D341Med (cell line): ENCODE measurements at regions not wholly inside any gene's neighbourhood (a gene's known extent, or its start where the extent isn't known, plus 50 kb on each side); places are given as distances from the start of the nearest gene placed in this dataset.

Experiments used
- DNase-seq: peaks from one replicate; pipeline ENCODE4 v3.0.0; 2012; ENCODE audit warnings: low spot score

DNA sequence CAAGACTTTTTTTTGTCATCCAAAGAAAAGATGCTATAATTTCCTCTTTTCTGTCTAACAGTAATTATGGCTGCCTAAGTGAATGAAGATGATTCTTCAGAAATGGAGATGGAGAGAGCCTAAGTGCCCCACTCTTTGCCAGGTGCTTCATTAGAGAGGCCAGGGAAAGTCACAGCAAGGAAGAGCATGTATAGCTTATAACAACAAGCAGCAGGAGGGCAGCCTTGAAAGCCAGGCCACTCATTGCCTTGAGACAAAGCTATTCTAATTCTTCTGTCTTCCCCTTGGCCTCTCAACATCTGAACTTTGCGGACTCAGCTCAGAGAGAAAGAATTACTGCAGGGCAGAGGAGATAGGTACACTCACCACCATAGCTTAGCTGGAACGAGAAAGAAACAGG, 112.0 kb upstream of the ZNF366 start:
- DNase-seq: no peak

DNA sequence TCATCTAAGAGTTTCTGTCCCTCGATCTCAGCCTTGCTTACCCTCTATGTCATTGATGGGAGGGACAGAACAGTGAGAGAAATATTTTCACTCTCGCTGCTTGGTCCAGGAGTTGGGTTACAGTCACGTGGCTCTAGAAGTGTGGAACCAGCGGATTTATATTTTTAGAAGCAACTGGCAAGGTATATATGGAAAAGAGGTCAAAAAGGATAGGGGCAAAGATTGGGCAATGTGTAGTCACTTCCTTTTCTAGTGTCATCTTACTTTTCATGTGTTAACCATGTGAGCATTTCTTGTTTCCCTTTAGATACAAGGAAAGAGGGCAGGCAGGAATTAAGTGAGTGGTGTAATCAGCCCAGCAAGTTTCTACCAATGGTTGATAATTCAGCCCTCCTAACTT, 111.5 kb upstream of the ZNF366 start:
- DNase-seq: no peak

DNA sequence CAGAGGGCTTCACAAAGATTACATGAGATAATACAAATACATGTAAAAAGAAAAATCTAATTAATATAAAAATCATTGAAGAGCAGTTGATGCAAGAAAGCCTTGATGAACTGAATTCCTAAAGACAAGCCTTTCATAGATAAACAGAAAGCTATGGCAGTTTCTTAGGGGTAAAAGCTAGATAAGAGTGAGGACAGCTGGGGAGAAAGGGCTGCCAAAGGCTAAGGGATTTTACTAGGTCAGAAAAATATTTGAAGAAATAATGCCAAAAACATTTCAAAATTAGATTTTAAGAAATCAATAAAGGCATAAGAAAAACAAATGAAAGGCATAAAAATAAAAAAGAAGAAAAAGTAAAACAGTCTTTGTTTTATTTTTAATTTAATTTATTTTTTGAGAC, 107.9 kb upstream of the ZNF366 start:
- no peak for DNase-seq

DNA sequence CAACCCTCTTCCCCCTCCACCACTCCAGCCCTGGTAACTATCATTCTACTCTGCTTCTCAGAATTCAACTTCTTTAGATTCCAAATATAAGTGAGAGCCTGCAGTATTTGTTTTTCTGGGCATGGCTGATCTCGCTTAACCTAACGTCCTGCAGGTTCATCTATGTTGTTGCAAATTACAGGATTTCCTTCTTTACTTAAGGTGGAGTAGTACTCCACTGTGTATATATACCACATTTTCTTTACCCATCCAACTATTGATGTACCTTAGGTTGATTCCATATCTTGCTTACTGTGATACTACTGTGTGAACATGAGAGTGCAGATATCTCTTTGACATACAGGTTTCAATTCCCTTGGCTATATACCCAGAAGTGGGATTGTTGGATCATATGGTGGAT, 106.3 kb upstream of the ZNF366 start:
- DNase-seq: no peak

DNA sequence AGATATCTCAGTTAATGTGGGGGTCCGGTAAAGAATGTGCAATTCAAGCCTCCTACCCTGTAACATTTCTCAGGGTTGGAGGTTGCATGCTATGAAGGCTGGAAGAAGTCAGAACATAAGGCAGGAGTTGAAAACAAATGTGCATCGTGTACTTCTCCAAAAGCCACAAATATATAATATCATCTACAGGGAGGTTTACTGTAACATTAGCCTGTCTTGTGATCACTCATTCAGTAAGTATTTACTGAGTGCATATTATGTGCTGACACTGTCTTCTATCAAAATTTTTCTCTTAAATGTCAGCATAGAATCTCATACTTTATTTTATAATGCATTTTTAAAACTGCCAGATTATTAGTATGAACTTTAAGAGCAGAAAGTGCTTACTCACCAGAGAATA, 105.6 kb upstream of the ZNF366 start:
- DNase-seq: no peak

DNA sequence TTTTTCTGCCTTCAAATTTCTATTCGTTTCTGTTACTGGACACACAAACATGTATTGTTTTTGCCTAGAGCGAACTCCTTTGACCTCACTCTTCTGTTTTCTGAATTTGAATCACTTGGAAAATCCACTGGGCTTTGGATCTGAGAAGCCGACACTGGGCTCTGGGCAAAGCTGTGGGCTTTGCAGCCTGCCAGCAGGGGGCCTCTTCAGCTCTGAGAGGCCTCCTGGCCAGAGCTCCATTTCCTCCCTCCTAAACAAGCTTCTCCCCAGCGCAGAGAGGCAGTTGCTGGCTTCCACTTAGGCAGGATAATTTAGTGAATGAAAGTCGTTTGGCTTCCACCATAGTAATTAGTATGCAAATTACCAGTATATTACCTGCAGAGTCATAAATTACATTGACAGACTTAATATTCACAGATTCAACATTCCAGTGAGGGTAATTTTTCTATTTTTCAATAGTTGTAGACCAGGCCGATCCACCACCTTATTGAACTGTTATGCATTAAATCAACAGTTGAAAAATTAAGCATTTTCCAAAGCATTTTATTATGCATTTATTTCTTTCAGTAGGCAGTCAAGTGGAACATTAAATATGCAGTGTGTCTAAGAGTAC, 104.0 kb upstream of the ZNF366 start:
- DNase-seq: peak; percentile 83

DNA sequence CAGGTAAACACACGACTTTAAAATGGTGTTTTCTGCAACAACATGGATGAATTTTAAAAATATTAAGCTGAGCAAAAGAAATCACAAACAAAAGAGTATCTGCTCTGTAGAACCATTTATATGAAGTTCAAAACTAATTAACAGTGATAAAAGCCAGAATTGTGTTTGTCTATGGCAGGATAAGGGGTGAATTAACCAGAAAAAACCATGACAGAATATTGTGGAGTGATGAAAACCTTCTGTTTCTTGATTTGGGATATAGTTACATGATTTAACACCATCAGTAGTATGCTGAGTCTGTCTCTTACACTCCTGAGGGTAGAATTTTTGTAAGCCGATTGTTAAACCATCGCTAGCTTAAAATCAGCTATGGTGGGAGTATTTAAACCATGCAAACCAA, 101.7 kb upstream of the ZNF366 start:
- DNase-seq: no peak

DNA sequence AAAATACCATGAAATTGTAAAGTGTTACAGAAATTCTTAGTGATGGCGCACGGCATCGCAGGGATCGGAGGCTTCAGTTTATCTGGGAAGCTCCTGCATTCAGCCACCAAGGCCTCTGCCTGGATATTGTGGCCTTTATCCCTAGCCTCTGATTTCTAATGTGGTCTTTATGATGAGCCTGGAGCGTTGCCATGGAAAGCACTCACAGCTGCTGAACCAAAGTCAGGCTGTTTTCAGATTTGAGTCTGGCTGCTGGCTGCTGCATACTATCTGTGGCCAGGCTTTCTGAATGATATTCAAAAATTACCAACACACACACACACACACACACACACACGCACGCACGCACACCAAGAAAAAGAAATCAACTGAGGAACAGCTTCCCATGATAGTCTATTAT, 101.1 kb upstream of the ZNF366 start:
- peak; percentile 33 for DNase-seq

DNA sequence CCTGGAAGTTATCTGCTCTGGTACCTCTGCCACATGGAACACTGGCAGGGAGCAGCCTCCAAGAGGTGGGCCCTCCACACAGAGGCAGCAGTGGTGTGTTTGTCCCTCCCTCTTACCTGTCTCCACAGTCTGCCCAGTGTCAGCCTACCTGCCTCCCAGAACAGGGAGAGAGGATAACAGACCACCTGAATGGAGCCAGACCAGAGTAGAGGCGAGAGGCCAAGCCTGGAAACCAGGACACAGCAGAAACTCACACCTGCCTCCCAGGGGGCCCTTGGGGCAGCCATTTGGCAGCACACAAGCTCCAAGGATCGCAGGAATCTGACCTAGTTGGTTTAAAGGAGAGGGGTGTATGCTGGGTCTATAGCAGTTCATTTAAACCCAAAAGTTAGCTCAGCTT, 100.2 kb upstream of the ZNF366 start:
- DNase-seq: no peak

DNA sequence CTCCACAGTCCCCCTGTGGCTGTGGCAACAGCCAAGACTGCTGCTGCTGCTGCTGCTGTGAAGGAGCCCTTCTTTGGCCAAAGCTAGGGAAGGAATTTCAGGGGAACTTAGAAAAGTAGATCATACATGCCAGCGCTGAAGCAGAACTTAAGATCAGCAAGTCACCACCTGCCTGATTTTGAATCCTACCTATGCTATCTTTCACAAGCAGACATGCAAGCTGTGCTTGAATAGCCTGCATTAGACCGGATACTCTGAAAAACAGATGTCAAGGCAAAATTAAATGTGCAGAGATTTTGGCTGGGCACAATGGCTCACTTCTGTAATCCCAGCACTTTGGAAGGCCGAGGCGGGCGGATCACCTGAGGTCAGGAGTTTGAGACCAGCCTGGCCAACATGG, 99.3 kb upstream of the ZNF366 start:
- DNase-seq: no peak

DNA sequence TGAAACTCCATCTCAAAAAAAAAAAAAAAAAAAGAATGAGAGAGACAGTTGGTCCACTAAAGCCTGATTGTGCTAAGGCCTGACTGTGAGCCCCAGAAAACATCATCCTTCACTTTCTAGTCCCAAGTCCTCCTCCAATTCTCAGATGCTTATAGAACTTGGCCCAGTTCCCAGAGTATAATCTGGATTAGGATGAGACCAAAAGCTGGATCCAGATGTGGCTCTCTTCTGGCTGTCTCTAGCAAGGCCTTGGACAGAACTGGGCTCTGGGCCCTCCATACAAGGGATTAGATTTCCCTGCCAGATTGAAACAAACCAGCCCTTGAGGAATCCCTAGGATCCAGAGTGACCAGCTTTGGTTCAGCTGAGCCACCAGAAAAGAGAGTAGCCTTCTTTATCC, 98.4 kb upstream of the ZNF366 start:
- DNase-seq: no peak

DNA sequence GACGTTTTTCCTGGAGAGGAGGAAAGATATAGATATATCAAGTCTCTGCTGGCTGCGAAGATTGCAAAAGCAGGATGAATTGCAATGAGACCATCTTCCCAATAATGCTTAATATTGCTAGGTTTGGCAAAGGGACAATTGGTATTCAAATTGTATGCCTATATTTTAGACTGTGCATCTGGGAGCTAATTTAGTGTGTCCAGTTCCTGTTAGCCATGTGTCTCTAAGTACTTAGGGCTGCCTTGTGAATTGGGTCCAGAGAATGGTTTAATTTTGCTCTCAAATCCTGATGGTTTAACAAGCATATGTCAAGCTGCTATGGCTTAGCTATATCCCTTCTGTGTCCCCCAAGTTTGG, 97.6 kb upstream of the ZNF366 start:
- no peak for DNase-seq

DNA sequence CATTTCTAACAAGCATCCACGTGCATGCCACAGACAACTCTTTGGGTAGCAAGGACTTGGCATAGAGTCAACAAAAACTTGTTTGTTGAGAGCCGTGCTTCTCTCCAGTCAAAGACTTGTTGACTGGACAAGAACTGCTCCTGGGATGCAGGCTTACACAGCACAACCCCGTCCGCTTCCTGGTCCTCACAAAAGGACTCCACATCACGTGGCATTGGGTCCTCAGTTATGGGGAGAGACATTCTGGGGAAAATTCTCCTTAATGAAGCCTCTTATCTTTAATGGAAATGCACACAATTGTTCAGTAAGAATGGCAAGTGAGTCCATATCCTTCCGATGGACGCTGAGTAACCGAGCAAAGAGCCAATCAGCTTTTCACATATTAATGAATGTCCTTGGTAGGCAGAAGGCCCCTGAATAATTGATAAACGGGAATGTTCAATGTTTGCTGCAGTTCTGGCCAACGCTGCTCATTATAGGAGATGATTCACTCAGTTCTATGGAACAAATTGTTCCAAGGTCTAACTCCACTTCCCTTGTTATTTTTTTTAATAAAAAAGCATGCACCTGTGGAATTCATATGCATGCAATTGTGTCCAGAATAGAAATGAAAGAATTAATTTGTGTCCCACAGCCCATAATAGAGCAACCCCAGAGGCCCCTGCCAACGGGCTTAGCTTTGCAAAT, 97.0 kb upstream of the ZNF366 start:
- no peak for DNase-seq

DNA sequence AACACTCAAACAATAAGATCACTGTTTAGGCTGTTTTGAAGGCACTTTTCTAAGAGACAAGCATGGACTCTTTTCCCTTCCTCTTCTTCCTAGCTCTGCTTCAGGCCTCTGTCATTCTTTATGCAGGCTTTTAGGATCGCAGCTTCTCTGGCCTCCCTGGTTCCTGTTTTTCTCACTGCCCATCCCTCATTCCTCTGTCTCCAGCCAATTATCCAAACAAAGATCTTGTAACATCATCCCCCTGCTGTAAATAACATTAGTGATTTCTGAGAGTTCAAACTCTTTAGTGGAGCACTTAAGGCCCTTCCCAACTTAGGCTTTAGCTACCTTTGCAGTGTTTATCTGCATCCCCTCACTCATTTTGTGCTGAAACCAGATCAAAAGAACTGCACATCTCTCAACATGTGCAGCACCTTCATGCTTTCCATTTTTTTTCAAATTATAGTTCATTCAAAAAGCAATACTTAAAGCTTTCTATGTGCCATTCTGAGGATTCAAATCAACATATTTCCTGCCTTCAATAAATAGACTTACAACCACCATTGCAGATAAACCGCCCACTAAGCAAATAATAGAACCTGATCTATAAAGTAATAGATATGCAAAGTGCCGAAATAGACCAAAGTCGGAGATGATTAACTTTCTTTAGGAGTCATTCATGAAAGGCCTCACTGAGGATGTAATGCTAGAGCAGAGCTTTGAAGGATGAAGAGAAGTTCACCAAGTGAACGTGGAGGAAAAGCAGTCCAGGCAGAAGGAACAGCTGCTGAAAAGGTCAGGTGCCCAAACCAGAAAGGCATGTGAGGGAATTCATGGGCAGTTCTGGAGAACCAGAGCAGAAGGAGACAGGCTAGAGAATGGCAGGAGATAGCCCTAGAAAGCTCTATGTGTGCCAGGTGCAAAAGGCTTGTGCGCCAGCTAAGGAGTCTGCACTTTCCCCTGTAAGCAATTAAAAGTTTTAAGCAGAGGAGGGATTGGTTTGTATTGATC, 95.8 kb upstream of the ZNF366 start:
- no peak for DNase-seq

DNA sequence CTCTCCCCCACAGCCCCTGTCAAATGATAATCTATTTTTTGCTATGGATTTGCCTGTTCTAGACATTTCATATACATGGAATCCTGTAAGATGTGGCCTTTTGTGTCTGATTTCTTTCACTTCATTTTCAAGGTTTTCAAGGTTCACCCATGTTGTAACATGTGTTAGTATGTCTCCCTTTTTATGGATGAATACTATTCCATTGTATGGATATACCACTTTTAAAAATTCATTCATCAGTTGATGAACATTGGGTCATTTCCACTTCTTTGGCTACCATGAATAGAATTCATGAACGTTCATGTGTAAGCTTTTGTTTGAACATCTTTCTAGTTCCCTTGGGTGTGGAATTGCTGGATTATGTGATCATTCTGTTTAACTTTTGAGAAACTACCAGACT, 94.7 kb upstream of the ZNF366 start:
- DNase-seq: no peak

DNA sequence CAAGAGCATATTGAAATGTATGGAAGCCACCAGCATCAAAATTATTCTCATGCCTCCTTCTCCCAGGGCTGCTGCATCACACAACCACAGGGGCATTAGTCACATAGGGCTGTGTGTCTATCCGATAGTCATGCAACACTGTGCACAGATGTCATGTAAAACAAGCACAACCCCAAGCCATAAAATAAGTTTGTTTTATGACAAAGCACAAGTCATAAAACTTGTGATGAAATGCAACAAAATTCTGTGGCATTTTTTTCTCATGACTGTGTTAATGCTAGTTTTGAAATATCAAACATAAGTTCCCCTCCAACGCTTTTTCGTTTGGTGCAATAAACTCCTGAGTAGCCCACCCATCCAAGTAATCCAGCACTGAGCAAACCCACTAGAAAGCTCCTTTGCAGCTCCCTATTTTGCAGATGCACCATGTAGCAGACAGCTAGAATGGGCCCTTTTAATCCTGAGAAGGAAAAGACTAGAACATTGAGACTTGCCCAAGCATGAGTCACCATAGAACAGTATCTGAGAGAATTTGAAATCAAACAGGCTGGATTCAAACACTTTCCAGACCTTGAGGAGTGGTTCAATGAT, 93.3 kb upstream of the ZNF366 start:
- no peak for DNase-seq

DNA sequence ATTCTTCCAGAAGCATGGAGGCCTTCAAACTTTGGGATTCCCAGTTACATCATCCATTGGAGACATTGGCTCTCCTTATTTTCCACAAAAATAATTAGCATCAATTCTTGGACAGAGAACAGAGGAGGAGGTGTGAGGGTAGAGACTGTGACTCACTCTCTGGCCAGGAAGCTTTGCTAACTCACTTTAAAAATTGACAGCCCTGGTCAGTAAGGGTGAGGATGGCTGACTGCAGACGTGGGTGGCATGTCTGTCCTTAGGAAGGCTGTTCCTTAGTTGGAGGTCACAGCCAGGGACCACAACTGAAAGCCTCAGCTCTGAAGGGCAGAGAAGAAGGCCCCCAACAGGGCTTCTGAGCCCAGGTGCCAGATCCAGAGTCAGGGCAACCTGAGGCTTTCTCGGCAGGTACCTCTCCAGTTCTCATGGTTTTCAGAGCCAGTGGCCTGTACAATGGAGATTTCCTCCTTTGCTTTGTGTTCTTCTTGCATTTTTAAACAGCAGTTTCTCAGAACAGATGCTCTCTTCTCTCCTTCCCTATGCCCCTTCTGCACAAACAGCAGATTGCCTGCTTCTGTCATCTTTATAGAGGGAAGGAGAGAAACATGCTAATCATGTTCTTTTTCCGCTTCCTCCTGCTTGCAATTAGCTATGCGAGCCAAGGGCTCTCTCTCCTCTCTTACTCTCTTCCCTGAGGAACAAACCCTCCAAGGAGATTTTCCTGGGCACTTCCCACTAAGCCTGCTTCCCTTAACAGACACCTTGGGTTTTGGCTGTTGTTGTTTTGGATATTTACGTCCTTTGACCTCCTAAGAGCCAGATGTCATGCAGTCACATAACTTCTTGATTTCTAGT, 92.5 kb upstream of the ZNF366 start:
- no peak for DNase-seq

DNA sequence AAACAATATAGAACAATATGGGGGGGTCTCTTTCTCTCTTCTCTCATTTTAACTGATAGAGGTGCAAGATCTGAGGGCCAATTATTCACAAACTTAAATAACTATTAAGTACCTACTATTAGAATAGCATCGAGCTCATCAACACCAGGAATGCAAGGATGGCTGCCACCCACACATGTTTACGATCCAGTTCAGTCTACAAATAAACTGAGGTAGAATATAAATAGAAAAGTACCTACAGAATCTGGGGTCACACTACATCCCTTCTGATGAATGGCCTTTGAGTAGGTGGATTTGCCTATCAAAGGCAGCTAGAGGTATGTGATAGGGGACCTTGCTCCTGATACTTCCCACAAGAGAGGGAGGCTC, 91.8 kb upstream of the ZNF366 start:
- no peak for DNase-seq

DNA sequence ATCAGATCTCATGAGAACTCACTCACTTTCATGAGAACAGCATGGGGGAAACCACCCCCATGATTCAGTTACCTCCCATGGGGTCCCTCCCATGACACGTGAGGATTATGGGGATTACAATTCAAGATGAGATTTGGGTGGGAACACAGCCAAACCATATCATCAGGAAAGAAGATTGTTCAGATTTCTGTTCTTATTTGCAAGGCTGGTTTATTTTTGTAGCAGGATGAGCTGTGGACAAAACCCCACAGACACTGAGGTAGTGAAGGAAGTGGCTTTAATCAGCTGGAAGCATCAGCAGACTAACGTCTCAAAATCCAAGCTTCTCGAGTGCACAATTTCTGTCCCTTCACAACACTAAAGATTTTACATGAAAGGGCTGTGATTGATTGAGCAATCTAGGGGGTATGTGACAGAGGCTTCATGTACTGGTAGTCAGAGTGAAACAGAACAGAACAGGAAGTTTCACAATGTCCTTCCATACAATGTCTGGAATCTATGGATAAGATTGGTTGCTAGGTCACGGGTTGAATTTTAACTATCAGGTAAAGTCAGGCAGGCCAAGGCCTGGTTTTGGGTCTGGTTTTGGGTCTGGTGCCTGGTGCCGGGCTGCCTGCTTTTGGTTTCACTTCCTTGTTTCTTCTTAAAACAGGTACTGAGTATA, 91.3 kb upstream of the ZNF366 start:
- DNase-seq: no peak

DNA sequence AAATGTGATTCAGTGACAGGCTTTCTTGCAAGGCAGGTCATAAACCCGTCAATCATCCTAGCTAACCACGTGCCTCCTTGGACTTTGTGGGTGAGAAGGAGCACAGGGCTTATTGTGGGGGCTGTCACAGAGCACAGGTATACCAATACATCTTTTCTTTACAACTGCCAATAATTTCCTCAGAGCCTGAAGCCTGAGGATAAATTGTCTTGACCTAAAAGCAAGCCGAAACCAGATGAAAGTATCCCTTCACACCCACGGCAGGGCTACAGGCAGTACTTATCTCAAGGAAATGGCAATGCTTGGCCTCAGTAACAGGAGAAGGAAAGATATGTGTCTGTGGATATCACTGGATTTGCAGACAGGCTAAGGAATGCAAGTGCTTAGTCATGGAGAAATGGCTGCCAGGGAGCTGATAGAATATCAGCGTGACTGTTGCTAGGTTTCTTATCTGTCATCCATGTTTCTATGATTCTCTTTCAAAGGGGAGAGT, 90.3 kb upstream of the ZNF366 start:
- DNase-seq: no peak

DNA sequence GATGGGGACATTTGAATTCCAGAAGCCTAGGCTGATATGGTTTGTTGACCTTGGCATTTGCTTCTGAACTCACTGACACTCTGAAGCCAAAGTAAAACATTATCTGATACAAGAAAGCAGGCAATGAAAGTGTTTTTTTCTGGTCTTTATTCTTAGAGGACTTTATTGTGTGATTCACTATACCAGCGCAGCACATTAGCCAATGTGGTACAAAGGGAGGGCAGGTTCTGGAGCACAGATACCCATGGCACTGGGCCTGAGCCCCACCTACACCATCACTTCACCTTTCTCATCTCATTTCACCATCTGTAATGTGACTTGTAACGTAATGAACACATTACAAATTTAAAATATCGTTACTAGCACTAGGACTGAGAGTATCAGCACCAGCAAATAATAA, 89.7 kb upstream of the ZNF366 start:
- no peak for DNase-seq
